Calu3 (cell line): ENCODE measurements at regions not wholly inside any gene's neighbourhood (a gene's known extent, or its start where the extent isn't known, plus 50 kb on each side); places are given as distances from the start of the nearest gene placed in this dataset.

ENCODE experiments used
- BruUV-seq: library from RNA; stranded (reverse); fragments of 400-500 nt; replicated peaks from 2 replicates; lab custom pipeline; 2021; lab: Mats Ljungman, UMichigan
- CTCF ChIA-PET: fragments of 300-600 bp; sonication (Branson Sonifier 250); formaldehyde crosslinking; loops from one replicate; lab custom pipeline; 2022; ENCODE audit warnings: antibody characterized with exemption; lab: Charles Lee
- DNase-seq: peaks from one replicate; pipeline ENCODE4 v3.0.0; 2022
- H3K27ac Mint-ChIP-seq: one replicate; pipeline ENCODE4 v1.8.0; 2022; ENCODE audit warnings: mixed read lengths; ENCODE audit not compliant: unreplicated experiment
- H3K27me3 Mint-ChIP-seq: one replicate; pipeline ENCODE4 v1.8.0; 2022; ENCODE audit warnings: mixed read lengths; ENCODE audit not compliant: unreplicated experiment
- H3K36me3 Mint-ChIP-seq: one replicate; pipeline ENCODE4 v1.8.0; 2022; ENCODE audit warnings: mild to moderate bottlenecking, moderate library complexity, mixed read lengths; ENCODE audit not compliant: insufficient read depth, unreplicated experiment
- H3K4me1 Mint-ChIP-seq: one replicate; pipeline ENCODE4 v1.8.0; 2022; ENCODE audit warnings: mild to moderate bottlenecking, low read depth, mixed read lengths; ENCODE audit not compliant: unreplicated experiment
- H3K4me3 Mint-ChIP-seq: one replicate; pipeline ENCODE4 v1.8.0; 2022; ENCODE audit warnings: mild to moderate bottlenecking, low read depth, moderate library complexity, mixed read lengths; ENCODE audit not compliant: unreplicated experiment
- H3K9me3 Mint-ChIP-seq: one replicate; pipeline ENCODE4 v1.8.0; 2022; ENCODE audit warnings: low read depth, mixed read lengths; ENCODE audit not compliant: unreplicated experiment
- intact Hi-C: fragments of 100-400 bp; cut with micrococcal nuclease; formaldehyde crosslinking; loops from one replicate; pipeline ENCODE4 v1.10.0; 2022; ENCODE audit not compliant: unreplicated experiment
- TF ChIP-seq, protein P1 (sequence below): fragments of 200-600 bp; IDR thresholded peaks from one replicate; pipeline ENCODE4 v1.8.0; 2022; ENCODE audit warnings: antibody characterized with exemption; ENCODE audit not compliant: unreplicated experiment

DNA sequence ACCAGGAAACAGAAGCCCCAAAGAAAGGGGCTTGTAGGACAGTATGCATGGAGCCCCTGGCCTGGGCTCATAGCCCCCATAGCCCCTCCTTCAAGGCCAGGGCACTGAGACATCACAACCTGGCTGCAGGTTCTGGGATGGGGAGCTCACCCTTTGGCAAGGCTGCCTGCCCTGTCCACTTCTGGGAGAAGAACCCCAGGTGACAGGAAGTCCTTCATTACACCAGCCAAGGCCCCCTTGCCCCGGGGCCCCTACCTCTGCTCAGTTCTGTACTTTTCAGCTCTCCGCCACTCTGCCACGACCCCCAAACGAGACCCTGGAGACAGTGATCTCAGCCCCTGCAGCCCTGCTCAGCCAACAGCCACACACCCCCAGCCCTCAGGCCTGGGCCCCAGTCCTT, 223.2 kb upstream of the RTL1 start:
- intact Hi-C loops: no loop called here
- TF ChIP-seq, protein P1, sequence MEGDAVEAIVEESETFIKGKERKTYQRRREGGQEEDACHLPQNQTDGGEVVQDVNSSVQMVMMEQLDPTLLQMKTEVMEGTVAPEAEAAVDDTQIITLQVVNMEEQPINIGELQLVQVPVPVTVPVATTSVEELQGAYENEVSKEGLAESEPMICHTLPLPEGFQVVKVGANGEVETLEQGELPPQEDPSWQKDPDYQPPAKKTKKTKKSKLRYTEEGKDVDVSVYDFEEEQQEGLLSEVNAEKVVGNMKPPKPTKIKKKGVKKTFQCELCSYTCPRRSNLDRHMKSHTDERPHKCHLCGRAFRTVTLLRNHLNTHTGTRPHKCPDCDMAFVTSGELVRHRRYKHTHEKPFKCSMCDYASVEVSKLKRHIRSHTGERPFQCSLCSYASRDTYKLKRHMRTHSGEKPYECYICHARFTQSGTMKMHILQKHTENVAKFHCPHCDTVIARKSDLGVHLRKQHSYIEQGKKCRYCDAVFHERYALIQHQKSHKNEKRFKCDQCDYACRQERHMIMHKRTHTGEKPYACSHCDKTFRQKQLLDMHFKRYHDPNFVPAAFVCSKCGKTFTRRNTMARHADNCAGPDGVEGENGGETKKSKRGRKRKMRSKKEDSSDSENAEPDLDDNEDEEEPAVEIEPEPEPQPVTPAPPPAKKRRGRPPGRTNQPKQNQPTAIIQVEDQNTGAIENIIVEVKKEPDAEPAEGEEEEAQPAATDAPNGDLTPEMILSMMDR: no peak
- DNase-seq: no peak
- BruUV-seq: no TSS peak
- Mint-ChIP-seq H3K4me1 (peaks cover 18% of the 10 kb centered on the region), H3K27me3 (peaks cover 38% of the 10 kb centered on the region), H3K36me3 (no peaks in the 10 kb centered on the region), H3K9me3 (no peaks in the 10 kb centered on the region), H3K27ac (no peak overlapping the region), H3K4me3 (no peak overlapping the region)
- CTCF ChIA-PET: interaction anchor here (0.6 kb wide), 1 partner anchor 227 kb away, joined by 4 read pairs; no protein-coding TSS in a partner anchor

DNA sequence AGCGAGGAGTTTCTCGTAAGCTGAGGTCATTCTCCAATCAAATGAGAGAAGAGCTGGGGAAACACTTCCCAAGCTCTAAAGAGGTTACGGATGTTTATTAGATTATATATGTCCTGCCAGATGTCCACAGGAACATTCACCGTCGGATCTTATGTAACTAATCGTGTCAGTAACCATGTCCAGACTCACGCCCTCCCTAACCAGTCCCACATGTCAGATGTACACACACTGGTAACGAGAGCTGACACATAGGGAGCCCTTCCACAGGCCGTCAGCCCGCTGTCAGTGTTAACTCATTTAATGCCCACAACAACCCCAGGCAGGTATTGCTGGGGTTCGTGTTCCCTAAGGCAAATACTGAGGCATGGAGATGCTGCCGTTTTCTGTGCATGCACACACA, 223.7 kb upstream of the RTL1 start:
- intact Hi-C loops: no loop called here
- Mint-ChIP-seq H3K27me3 (peaks cover 38% of the 10 kb centered on the region), H3K4me1 (peaks cover 18% of the 10 kb centered on the region), H3K9me3 (no peaks in the 10 kb centered on the region), H3K27ac (no peak overlapping the region), H3K4me3 (no peak overlapping the region), H3K36me3 (no peaks in the 10 kb centered on the region)
- CTCF ChIA-PET: interaction anchor here (0.6 kb wide), 1 partner anchor 228 kb away, joined by 4 read pairs; no protein-coding TSS in a partner anchor
- TF ChIP-seq, protein P1: no peak
- no peak for DNase-seq
- BruUV-seq: no TSS peak

DNA sequence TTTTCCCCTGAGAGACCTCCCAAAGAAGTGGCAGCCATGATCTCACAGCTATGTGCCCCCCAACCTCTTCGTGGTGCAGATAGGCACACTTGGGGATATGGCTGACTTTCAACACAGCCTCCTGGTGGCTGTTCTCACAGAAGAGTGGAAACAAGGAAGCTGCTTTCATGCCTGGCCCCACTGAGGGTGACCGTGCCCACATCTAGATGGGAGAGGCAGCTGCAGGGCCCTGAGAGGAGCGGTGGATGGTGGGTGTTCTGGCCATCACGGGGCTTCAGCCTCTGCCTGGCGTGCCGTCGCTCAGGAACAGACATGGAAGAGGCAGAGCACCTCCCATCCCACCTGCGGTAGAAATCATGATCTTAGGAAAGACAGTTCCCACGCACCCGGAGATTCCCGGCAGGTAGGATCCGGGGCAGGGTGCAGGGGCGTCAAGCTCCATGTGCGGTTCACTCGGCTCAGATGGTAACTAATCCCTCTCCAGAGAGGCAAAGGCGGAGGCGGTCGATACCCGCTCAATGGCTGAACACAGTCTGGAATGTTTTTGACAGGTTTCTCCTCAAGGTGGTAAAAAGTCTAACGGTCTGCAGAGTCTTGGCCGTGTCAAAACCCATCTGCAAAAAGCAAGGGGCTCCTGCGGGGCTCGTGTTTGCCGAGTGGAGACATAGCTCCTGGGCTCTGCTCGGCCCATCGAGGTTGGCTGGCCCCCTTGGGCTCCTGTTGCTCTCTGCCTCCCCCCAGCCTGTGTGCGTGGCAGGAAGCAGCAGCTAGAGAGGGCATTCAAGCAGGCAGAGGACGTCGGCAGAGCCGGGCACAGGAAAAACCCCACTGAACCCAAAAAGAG, 225.2 kb upstream of the RTL1 start:
- no TSS peak for BruUV-seq
- intact Hi-C loops: no loop called here

DNA sequence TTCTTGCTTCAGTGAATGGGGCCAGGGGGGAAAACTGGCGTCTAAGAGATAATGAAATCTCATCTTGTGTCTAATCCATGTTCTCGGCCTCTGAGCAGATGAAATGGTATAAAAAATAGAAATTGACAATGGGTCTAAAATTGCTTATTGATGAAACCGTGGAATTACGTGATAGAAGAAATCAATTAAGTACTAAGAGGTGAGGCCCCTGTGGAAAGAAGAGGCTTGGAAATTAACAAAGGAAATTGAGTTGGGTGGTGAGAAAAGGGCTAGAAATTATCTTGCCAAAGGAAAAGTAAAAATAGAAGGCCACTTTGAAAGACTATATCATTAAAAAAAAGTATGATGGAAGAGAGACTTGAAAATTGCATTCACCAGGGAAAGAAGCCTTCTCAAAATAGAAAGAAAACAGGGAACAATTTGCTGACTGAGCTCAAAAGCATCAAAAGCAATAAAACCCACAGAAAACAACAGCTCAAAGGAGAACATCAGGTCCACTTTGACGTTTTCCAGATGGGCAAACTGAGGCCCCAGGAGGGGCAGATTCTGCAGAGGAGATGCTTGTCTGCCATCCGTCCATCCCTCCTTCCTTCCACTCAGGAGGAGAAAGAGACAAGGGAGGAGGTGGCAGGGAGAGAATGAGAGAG, 226.1 kb upstream of the RTL1 start:
- Mint-ChIP-seq H3K27ac (peak overlapping the region; percentile 10), H3K27me3 (peaks cover 38% of the 10 kb centered on the region), H3K9me3 (no peaks in the 10 kb centered on the region), H3K4me3 (no peak overlapping the region), H3K36me3 (no peaks in the 10 kb centered on the region), H3K4me1 (peaks cover 18% of the 10 kb centered on the region)
- DNase-seq: no peak
- intact Hi-C loops: no loop called here
- CTCF ChIA-PET: no interaction called here
- BruUV-seq: no TSS peak
- TF ChIP-seq, protein P1: no peak

More for the DNA sequence above, 225.2 kb upstream of the RTL1 start:
- TF ChIP-seq, protein P1: no peak
- H3K4me1 Mint-ChIP-seq: peaks cover 18% of the 10 kb centered on the region
- CTCF ChIA-PET: interaction anchor here (0.7 kb wide), 1 partner anchor 105 kb away, joined by 4 read pairs; no protein-coding TSS in a partner anchor
- DNase-seq: no peak
- H3K27me3 Mint-ChIP-seq: peaks cover 38% of the 10 kb centered on the region
- no peak overlapping the region for H3K27ac Mint-ChIP-seq
- H3K9me3 Mint-ChIP-seq: no peaks in the 10 kb centered on the region
- H3K36me3 Mint-ChIP-seq: no peaks in the 10 kb centered on the region
- no peak overlapping the region for H3K4me3 Mint-ChIP-seq
